K562 (cell line): ENCODE measurements at regions not wholly inside any gene's neighbourhood (a gene's known extent, or its start where the extent isn't known, plus 50 kb on each side); places are given as distances from the start of the nearest gene placed in this dataset.

Experiments
- ATAC-seq: fragments of 200-7000 bp; cut with Tn5 transposase; 3 replicates; pipeline ENCODE4 v1.9.1; 2020; ENCODE audit warnings: moderate library complexity
- BruUV-seq: library from RNA; stranded (reverse); fragments of 400-500 nt; replicated peaks from 2 replicates; lab custom pipeline; 2021; lab: Mats Ljungman, UMichigan
- CTCF ChIA-PET: fragments of 300-600 bp; formaldehyde crosslinking; extraction: SDS; loops from one replicate; lab custom pipeline; 2021; ENCODE audit warnings: low intra/inter-chr PET ratio; lab: Yijun Ruan, JAX
- POLR2A ChIA-PET: fragments of 300-600, 350-650 bp; sonication (Branson Sonifier 250); formaldehyde crosslinking; extraction: SDS; loops from one replicate; lab custom pipeline; 2021; ENCODE audit warnings: antibody characterized with exemption, inconsistent platforms; lab: Yijun Ruan, JAX
- DNase-seq, 4 experiments: peaks; one replicate each; pipeline versions ENCODE4 v3.0.0 to v3.0.0-alpha.2; 2011 to 2018; ENCODE audit warnings: low spot score in 3 of 4, mixed read lengths in 3 of 4; ENCODE audit errors: extremely low read depth in 1 of 4
- FAIRE-seq: peaks from 2 replicates; lab custom pipeline; 2011; peaks lifted over from hg19 to GRCh38; lab: Jason Lieb, UNC
- H2AFZ ChIP-seq: 2 replicates; pipeline ENCODE4 v1.6.0; 2011; ENCODE audit warnings: low read depth, low read length, control low read depth, inconsistent platforms
- H3K27ac ChIP-seq: fragments of 200-600 bp; 3 replicates; pipeline ENCODE4 v1.8.0; 2011; ENCODE audit warnings: low read depth, mild to moderate bottlenecking, control low read depth, inconsistent platforms, low read length, moderate library complexity, mixed read lengths; ENCODE audit errors: extremely low read depth
- H3K27me3 ChIP-seq, 2 experiments: fragments of 300-600 bp in 1 of 2; 2 replicates in 1 of 2; 3 replicates in 1 of 2; pipeline versions ENCODE4 v1.6.0 to v1.8.0; 2011; ENCODE audit warnings: inconsistent platforms in 2 of 2, low read length in 2 of 2, mild to moderate bottlenecking in 1 of 2, mixed read lengths in 1 of 2, moderate library complexity in 1 of 2; ENCODE audit not compliant: control insufficient read depth in 2 of 2, insufficient read depth in 2 of 2
- H3K36me3 ChIP-seq: fragments of 300-600 bp; 3 replicates; pipeline ENCODE4 v1.8.0; 2011; ENCODE audit warnings: mild to moderate bottlenecking, low read length, inconsistent platforms; ENCODE audit not compliant: control insufficient read depth, insufficient read depth
- H3K4me1 ChIP-seq, 2 experiments: fragments of 200-600 bp in 1 of 2; replicated peaks in 1 of 2; 2 replicates in 1 of 2; 3 replicates in 1 of 2; pipeline versions ENCODE4 v1.5.1 to v1.8.0; 2011; ENCODE audit warnings: inconsistent platforms in 2 of 2, low read length in 2 of 2, mild to moderate bottlenecking in 1 of 2, mixed read lengths in 1 of 2, moderate library complexity in 1 of 2; ENCODE audit not compliant: control insufficient read depth in 2 of 2, insufficient read depth in 2 of 2
- H3K4me2 ChIP-seq: 2 replicates; pipeline ENCODE4 v1.6.1; 2011; ENCODE audit warnings: low read length, control low read depth, inconsistent platforms, mixed read lengths; ENCODE audit not compliant: insufficient read depth
- H3K4me3 ChIP-seq: fragments of 200-600 bp; sonication (generic), shearing (Covaris generic); 2 replicates; pipeline ENCODE4 v1.5.1; 2016; ENCODE audit warnings: control low read depth, inconsistent platforms
- H3K79me2 ChIP-seq: fragments of 200-600 bp; 3 replicates; pipeline ENCODE4 v1.8.0; 2011; ENCODE audit warnings: low read length, inconsistent platforms; ENCODE audit not compliant: control insufficient read depth, insufficient read depth
- H3K9ac ChIP-seq, 2 experiments: 2 replicates each; pipeline versions ENCODE4 v1.6.0 to v1.6.1; 2011; ENCODE audit warnings: low read depth in 2 of 2, low read length in 2 of 2, control low read depth in 1 of 2, inconsistent platforms in 1 of 2, mild to moderate bottlenecking in 1 of 2, mixed read lengths in 1 of 2; ENCODE audit not compliant: insufficient read depth in 1 of 2
- H3K9me1 ChIP-seq: one replicate; pipeline ENCODE4 v1.6.0; 2011; ENCODE audit warnings: inconsistent platforms, mild to moderate bottlenecking, low read length, moderate library complexity; ENCODE audit not compliant: control insufficient read depth, insufficient read depth
- H3K9me3 ChIP-seq: replicated peaks from 2 replicates; pipeline ENCODE4 v1.5.1; 2011; ENCODE audit warnings: low read depth, low read length, inconsistent platforms; ENCODE audit not compliant: control insufficient read depth, insufficient read depth
- H4K20me1 ChIP-seq: replicated peaks from 2 replicates; pipeline ENCODE4 v1.6.1; 2011; ENCODE audit warnings: low read length, inconsistent platforms, mixed read lengths; ENCODE audit not compliant: control insufficient read depth, insufficient read depth
- ARNT ChIP-seq, 2 experiments: fragments of 450-650 bp; IDR thresholded peaks; 2 replicates each; pipeline ENCODE4 v1.6.1; 2016; ENCODE audit warnings: mild to moderate bottlenecking in 1 of 2
- C11orf30 ChIP-seq: fragments of 450-650 bp; IDR thresholded peaks from 2 replicates; pipeline ENCODE4 v1.6.1; 2016; ENCODE audit warnings: low read depth, mild to moderate bottlenecking
- CCNT2 ChIP-seq: IDR thresholded peaks from 2 replicates; pipeline ENCODE4 v1.6.1; 2011; ENCODE audit warnings: borderline replicate concordance, low read depth, mild to moderate bottlenecking, moderate library complexity, mixed read lengths, low read length; ENCODE audit not compliant: insufficient read length; ENCODE audit errors: extremely low read depth
- CHAMP1 ChIP-seq: fragments of 450-650 bp; IDR thresholded peaks from 2 replicates; pipeline ENCODE4 v1.6.1; 2016; ENCODE audit warnings: mild to moderate bottlenecking
- GMEB1 ChIP-seq: fragments of 250-450 bp; sonication (Bioruptor Pico); IDR thresholded peaks from 2 replicates; pipeline ENCODE4 v1.4.0; 2020; ENCODE audit warnings: mild to moderate bottlenecking
- HOXB6 ChIP-seq: fragments of 250-450 bp; sonication (Bioruptor Pico); IDR thresholded peaks from 2 replicates; pipeline ENCODE4 v1.5.1; 2022; ENCODE audit warnings: mild to moderate bottlenecking, borderline replicate concordance
- NFIC ChIP-seq: fragments of 450-650 bp; IDR thresholded peaks from 2 replicates; pipeline ENCODE4 v1.6.1; 2017; ENCODE audit warnings: mild to moderate bottlenecking, inconsistent platforms
- NFYB ChIP-seq: IDR thresholded peaks from 2 replicates; pipeline ENCODE4 v1.6.1; 2011; ENCODE audit warnings: mild to moderate bottlenecking, moderate library complexity; ENCODE audit not compliant: insufficient read length; ENCODE audit errors: extremely low read depth
- PPARD ChIP-seq: fragments of 250-450 bp; sonication (Bioruptor Pico); IDR thresholded peaks from 2 replicates; pipeline ENCODE4 v1.8.0; 2022; ENCODE audit warnings: inconsistent platforms, mild to moderate bottlenecking, moderate library complexity
- SFPQ ChIP-seq: fragments of 200-400 bp; formaldehyde crosslinking; IDR thresholded peaks from 2 replicates; pipeline ENCODE4 v1.6.1; 2017; ENCODE audit warnings: mild to moderate bottlenecking, low read depth, low read length, moderate library complexity
- SOX6 ChIP-seq: fragments of 450-650 bp; IDR thresholded peaks from 2 replicates; pipeline ENCODE4 v1.6.1; 2014; ENCODE audit warnings: mild to moderate bottlenecking
- ZNF57 ChIP-seq: fragments of 450-650 bp; formaldehyde crosslinking; IDR thresholded peaks from 2 replicates; pipeline ENCODE4 v1.4.0; 2020; ENCODE audit warnings: mild to moderate bottlenecking, moderate library complexity
- in situ Hi-C: fragments of 300-500 bp; cut with MboI; formaldehyde crosslinking; loops from 4 replicates; pipeline ENCODE4 v1.15.0; 2018; ENCODE audit warnings: inconsistent platforms, mixed read lengths
- intact Hi-C: fragments of 100-400 bp; cut with micrococcal nuclease; formaldehyde crosslinking; loops from 2 replicates; pipeline ENCODE4 v1.14.2; 2022

- Histone ChIP-seq H3K9me1 (no peaks in the 10 kb centered on the region), H3K9ac (no peak overlapping the region), H3K4me1 (no peaks in the 10 kb centered on the region), H3K36me3 (no peaks in the 10 kb centered on the region), H3K27me3 (no peaks in the 10 kb centered on the region), H4K20me1 (no peaks in the 10 kb centered on the region), H2AFZ (no peak overlapping the region), H3K9me3 (0 out of 2 replicates have a peak, but pooled peaks cover 2% of the 10 kb centered on the region), H3K4me3 (no peak overlapping the region), H3K4me2 (no peak overlapping the region), H3K27ac (no peak overlapping the region), H3K79me2 (no peaks in the 10 kb centered on the region)
- FAIRE-seq = no peak
- BruUV-seq = no TSS peak
- intact Hi-C loops = no loop called here
- no peak for DNase-seq
- ATAC-seq = no peak
- POLR2A ChIA-PET = no interaction called here
- no peak for TF ChIP-seq NFIC
- TF ChIP-seq C11orf30 = no peak
- TF ChIP-seq SFPQ = no peak
- no peak for TF ChIP-seq HOXB6 (CRISPR knock-in tag)
- TF ChIP-seq CHAMP1 = no peak
- TF ChIP-seq SOX6 = no peak
- TF ChIP-seq ARNT (IDR thresholded peaks at IDR 0.05) = no peak
- no peak for TF ChIP-seq CCNT2
- TF ChIP-seq NFYB = no peak
- no peak for TF ChIP-seq ZNF57 (CRISPR knock-in tag)
- no peak for TF ChIP-seq GMEB1 (CRISPR knock-in tag)
- TF ChIP-seq PPARD = no peak
- CTCF ChIA-PET = no interaction called here
- in situ Hi-C loops = no loop called here
Measured at GRCh38 chr2:21676676-21677075, 552.9 kb downstream of the TDRD15 start.
